ENCODE measurements at regions not wholly inside any gene's neighbourhood (a gene's known extent, or its start where the extent isn't known, plus 50 kb on each side); places are given as distances from the start of the nearest gene placed in this dataset.

DNA sequence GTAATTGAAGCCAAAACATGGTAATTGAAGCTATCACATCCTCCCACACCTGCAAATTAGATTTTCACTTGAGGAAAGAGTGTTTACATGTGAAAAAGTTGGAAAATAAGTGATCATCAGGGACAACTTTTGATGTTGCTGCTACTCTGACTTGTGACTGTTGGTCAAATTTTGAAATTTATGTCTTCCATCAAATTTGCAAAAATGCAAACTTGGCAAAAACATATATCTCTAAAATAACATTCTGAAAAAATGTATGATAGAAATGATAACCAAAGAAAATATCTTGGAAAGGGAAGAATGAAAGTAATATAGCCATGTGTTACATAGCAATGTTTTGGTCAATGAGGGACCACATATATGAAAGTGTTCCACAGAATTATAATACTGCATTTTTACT lies 703.9 kb upstream of the SEMA6D start (continued):
- TF ChIP-seq, protein P1, sequence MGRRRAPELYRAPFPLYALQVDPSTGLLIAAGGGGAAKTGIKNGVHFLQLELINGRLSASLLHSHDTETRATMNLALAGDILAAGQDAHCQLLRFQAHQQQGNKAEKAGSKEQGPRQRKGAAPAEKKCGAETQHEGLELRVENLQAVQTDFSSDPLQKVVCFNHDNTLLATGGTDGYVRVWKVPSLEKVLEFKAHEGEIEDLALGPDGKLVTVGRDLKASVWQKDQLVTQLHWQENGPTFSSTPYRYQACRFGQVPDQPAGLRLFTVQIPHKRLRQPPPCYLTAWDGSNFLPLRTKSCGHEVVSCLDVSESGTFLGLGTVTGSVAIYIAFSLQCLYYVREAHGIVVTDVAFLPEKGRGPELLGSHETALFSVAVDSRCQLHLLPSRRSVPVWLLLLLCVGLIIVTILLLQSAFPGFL (CRISPR knock-in tag; IDR thresholded peaks at IDR 0.05; ENCODE audit: borderline replicate concordance) = no peak
- TF ChIP-seq ZNF232 (CRISPR knock-in tag; IDR thresholded peaks at IDR 0.05) = no peak
- TF ChIP-seq, protein P2, sequence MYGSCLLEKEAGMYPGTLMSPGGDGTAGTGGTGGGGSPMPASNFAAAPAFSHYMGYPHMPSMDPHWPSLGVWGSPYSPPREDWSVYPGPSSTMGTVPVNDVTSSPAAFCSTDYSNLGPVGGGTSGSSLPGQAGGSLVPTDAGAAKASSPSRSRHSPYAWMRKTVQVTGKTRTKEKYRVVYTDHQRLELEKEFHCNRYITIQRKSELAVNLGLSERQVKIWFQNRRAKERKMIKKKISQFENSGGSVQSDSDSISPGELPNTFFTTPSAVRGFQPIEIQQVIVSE (CRISPR knock-in tag; IDR thresholded peaks at IDR 0.05; ENCODE audit: borderline replicate concordance) = no peak
- TF ChIP-seq SMAD4 (CRISPR knock-in tag; IDR thresholded peaks at IDR 0.05) = no peak
- no peak for TF ChIP-seq JUN (CRISPR knock-in tag; IDR thresholded peaks at IDR 0.05)
- TF ChIP-seq FOXK1 (CRISPR knock-in tag; IDR thresholded peaks at IDR 0.05) = no peak

DNA sequence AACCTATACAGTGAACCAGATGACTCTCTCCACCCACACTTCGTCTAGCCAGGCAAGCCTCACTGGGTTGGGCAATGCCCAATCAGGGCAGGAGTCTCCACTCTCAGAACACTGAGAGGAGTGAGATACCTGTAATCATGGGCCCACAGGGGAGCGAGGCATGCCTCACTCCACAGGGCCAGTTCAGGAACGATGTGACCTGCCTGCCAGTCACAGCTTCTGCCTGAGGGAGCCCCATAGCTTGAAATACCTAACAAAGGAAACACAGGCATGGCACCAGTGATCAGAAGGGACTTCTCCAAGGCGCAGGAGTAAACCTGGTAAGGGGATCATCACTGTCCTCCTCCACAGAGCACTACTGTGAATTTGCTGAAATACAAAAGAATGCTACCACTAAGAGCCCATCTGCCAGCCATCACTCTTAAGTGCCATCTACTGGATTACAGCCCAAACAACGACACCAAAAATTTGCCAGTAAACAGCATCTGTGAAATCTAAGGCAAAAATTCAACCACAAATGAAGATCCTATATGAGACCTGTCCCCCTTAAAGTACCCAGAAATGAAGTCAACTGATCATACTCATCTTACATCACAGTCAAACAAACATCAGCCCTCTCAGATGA lies 689.9 kb upstream of the SEMA6D start:
- peak; percentile 90 for ATAC-seq
- Mint-ChIP-seq H3K36me3 (no peaks in the 10 kb centered on the region), H3K27ac (no peak overlapping the region), H3K4me1 (peaks cover 2% of the 10 kb centered on the region; the same call in 1 of the 2 replicates), H3K9me3 (peaks cover 16% of the 10 kb centered on the region), H3K27me3 (ENCODE audit: low read depth) (no peaks in the 10 kb centered on the region), H3K4me3 (no peak overlapping the region)
- ChIA-PET CTCF (interaction anchor here (0.6 kb wide), 1 partner anchor 1622 kb away, joined by 6 read pairs; no protein-coding TSS in a partner anchor), POLR2A (no interaction called here)
- TF ChIP-seq, protein P3, sequence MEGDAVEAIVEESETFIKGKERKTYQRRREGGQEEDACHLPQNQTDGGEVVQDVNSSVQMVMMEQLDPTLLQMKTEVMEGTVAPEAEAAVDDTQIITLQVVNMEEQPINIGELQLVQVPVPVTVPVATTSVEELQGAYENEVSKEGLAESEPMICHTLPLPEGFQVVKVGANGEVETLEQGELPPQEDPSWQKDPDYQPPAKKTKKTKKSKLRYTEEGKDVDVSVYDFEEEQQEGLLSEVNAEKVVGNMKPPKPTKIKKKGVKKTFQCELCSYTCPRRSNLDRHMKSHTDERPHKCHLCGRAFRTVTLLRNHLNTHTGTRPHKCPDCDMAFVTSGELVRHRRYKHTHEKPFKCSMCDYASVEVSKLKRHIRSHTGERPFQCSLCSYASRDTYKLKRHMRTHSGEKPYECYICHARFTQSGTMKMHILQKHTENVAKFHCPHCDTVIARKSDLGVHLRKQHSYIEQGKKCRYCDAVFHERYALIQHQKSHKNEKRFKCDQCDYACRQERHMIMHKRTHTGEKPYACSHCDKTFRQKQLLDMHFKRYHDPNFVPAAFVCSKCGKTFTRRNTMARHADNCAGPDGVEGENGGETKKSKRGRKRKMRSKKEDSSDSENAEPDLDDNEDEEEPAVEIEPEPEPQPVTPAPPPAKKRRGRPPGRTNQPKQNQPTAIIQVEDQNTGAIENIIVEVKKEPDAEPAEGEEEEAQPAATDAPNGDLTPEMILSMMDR (IDR thresholded peaks at IDR 0.05) = 0 out of 2 replicates have a peak, but pooled peaks have one; percentile 12
- TF ChIP-seq, protein P4, sequence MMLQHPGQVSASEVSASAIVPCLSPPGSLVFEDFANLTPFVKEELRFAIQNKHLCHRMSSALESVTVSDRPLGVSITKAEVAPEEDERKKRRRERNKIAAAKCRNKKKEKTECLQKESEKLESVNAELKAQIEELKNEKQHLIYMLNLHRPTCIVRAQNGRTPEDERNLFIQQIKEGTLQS (CRISPR knock-in tag; conservative IDR thresholded peaks at IDR 0.05) = no peak
- no peak for TF ChIP-seq NR1H2 (CRISPR knock-in tag; IDR thresholded peaks at IDR 0.05)
- TF ChIP-seq, protein P5, sequence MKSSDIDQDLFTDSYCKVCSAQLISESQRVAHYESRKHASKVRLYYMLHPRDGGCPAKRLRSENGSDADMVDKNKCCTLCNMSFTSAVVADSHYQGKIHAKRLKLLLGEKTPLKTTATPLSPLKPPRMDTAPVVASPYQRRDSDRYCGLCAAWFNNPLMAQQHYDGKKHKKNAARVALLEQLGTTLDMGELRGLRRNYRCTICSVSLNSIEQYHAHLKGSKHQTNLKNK (CRISPR knock-in tag; IDR thresholded peaks at IDR 0.05) = no peak
- no peak for TF ChIP-seq CREB1 (CRISPR knock-in tag; IDR thresholded peaks at IDR 0.05)
- DNase-seq (ENCODE audit: low spot score) = no peak

DNA sequence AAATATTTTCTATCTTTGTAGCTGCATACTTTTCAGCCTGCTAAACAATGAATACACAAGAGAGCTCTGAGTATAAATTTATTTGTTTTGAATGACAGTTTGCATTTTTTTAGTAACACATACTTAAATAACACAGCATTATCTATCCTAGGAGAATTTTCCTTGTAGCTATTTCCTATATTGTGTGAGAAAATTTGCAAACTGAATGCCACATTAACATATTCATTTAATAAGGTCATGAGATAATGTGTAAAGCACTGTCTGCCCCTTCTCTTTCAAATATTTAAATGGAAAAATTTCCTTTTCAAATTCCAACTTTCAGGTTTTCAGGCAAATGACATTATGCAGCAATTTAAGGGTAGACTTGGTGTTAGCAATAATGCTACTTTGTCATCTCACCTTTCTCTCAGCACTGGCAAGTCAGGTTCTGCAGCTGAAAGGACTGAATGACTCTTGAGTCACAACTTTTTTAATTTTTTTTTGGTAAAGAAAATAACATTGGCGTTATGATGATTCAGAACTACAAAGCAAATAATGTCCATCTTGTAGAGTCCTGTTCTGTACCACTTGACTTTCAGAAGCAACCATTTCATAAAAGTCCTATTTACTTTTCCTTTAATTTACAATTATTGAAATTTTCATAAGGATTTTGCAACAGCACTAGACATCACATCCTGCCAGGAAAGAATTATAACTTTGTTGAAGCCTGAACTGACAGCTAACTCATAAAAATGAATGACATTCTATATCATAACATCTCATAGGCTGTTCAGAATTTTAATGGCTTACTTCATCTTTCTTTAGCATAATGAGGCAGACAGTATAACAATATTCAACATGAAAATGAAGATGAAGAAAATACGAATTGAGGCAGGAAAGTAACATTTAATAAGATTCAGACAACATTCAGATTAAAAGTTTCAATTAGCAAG lies 681.6 kb upstream of the SEMA6D start:
- ATAC-seq = no peak
- ChIA-PET CTCF (no interaction called here), POLR2A (interaction anchor here (0.6 kb wide), 1 partner anchor 32 kb away, joined by 5 read pairs; no protein-coding TSS in a partner anchor)

More for the DNA sequence above, 681.6 kb upstream of the SEMA6D start:
- Mint-ChIP-seq H3K36me3 (no peaks in the 10 kb centered on the region), H3K4me3 (no peak overlapping the region), H3K4me1 (peaks cover 8% of the 10 kb centered on the region; the same call in 1 of the 2 replicates), H3K27me3 (ENCODE audit: low read depth) (no peaks in the 10 kb centered on the region), H3K9me3 (0 out of 2 replicates have a peak, but pooled peaks cover 5% of the 10 kb centered on the region), H3K27ac (no peak overlapping the region)
- no peak for DNase-seq (ENCODE audit: low spot score)
- TF ChIP-seq, protein P6, sequence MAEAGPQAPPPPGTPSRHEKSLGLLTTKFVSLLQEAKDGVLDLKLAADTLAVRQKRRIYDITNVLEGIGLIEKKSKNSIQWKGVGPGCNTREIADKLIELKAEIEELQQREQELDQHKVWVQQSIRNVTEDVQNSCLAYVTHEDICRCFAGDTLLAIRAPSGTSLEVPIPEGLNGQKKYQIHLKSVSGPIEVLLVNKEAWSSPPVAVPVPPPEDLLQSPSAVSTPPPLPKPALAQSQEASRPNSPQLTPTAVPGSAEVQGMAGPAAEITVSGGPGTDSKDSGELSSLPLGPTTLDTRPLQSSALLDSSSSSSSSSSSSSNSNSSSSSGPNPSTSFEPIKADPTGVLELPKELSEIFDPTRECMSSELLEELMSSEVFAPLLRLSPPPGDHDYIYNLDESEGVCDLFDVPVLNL (CRISPR knock-in tag; IDR thresholded peaks at IDR 0.05; ENCODE audit: borderline replicate concordance, low read depth) = no peak
- TF ChIP-seq, protein P7, sequence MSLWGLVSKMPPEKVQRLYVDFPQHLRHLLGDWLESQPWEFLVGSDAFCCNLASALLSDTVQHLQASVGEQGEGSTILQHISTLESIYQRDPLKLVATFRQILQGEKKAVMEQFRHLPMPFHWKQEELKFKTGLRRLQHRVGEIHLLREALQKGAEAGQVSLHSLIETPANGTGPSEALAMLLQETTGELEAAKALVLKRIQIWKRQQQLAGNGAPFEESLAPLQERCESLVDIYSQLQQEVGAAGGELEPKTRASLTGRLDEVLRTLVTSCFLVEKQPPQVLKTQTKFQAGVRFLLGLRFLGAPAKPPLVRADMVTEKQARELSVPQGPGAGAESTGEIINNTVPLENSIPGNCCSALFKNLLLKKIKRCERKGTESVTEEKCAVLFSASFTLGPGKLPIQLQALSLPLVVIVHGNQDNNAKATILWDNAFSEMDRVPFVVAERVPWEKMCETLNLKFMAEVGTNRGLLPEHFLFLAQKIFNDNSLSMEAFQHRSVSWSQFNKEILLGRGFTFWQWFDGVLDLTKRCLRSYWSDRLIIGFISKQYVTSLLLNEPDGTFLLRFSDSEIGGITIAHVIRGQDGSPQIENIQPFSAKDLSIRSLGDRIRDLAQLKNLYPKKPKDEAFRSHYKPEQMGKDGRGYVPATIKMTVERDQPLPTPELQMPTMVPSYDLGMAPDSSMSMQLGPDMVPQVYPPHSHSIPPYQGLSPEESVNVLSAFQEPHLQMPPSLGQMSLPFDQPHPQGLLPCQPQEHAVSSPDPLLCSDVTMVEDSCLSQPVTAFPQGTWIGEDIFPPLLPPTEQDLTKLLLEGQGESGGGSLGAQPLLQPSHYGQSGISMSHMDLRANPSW (CRISPR knock-in tag; conservative IDR thresholded peaks at IDR 0.05; ENCODE audit: low read depth) = no peak

Measured in WTC11 (cell line).